HCT116 (cell line): ENCODE measurements at regions not wholly inside any gene's neighbourhood (a gene's known extent, or its start where the extent isn't known, plus 50 kb on each side); places are given as distances from the start of the nearest gene placed in this dataset.

ENCODE experiments used
- ATAC-seq: fragments of 200-7000 bp; cut with Tn5 transposase; 2 replicates; pipeline ENCODE4 v1.9.1; 2020; ENCODE audit warnings: mild to moderate bottlenecking, moderate library complexity
- BruUV-seq: library from RNA; stranded (reverse); fragments of 400-500 nt; replicated peaks from 2 replicates; lab custom pipeline; 2021; lab: Mats Ljungman, UMichigan
- CTCF ChIA-PET: fragments of 300-600 bp; sonication (Branson Sonifier 250); formaldehyde crosslinking; loops from one replicate; lab custom pipeline; 2021; ENCODE audit warnings: antibody characterized with exemption; lab: Charles Lee
- POLR2A ChIA-PET: fragments of 300-600, 350-600 bp; sonication (Branson Sonifier 250); formaldehyde crosslinking; loops from one replicate; lab custom pipeline; 2021; ENCODE audit warnings: antibody characterized with exemption; lab: Charles Lee
- RAD21 ChIA-PET, 2 experiments: fragments of 300-600 bp; sonication (Branson Sonifier 250); formaldehyde crosslinking; loops; one replicate each; lab custom pipeline; 2023; ENCODE audit warnings: low total read pairs in 2 of 2; ENCODE audit not compliant: uncharacterized antibody in 2 of 2, unreplicated experiment in 2 of 2, low non-redundant PET in 1 of 2; lab: Charles Lee
- DNase-seq: peaks from one replicate; pipeline ENCODE4 v3.0.0-alpha.2; 2010; ENCODE audit warnings: low read depth, low spot score
- H2AFZ ChIP-seq: fragments of 200-600 bp; shearing (Covaris generic), sonication (generic); 2 replicates; pipeline ENCODE4 v1.6.1; 2017; ENCODE audit warnings: low read depth, mixed run types, mixed read lengths, antibody characterized with exemption, low read length; ENCODE audit not compliant: poor library complexity, severe bottlenecking
- H3K27ac ChIP-seq: 2 replicates; pipeline ENCODE4 v1.5.1; 2012; ENCODE audit warnings: low read depth, low read length
- H3K27me3 ChIP-seq: fragments of 200-600 bp; sonication (generic); 2 replicates; pipeline ENCODE4 v1.6.1; 2016; ENCODE audit warnings: mixed run types, low read length, mixed read lengths; ENCODE audit not compliant: insufficient read depth
- H3K36me3 ChIP-seq, 2 experiments: fragments of 200-500 bp in 1 of 2; fragments of 200-600 bp in 1 of 2; sonication (Bioruptor generic) in 1 of 2; sonication (generic) in 1 of 2; 2 replicates each; pipeline versions ENCODE4 v1.5.1 to v1.6.1; 2014 to 2016; ENCODE audit warnings: low read length in 2 of 2, inconsistent platforms in 1 of 2, mixed read lengths in 1 of 2, mixed run types in 1 of 2; ENCODE audit not compliant: insufficient read depth in 2 of 2, control insufficient read depth in 1 of 2
- H3K4me1 ChIP-seq, 2 experiments: fragments of 200-600 bp in 1 of 2; sonication (generic) in 1 of 2; 2 replicates each; pipeline versions ENCODE4 v1.5.1 to v1.6.1; 2012 to 2017; ENCODE audit warnings: low read length in 2 of 2, inconsistent platforms in 1 of 2, mild to moderate bottlenecking in 1 of 2, mixed read lengths in 1 of 2, mixed run types in 1 of 2, moderate library complexity in 1 of 2; ENCODE audit not compliant: insufficient read depth in 2 of 2, control insufficient read depth in 1 of 2
- H3K4me2 ChIP-seq: fragments of 200-600 bp; sonication (generic); 2 replicates; pipeline ENCODE4 v1.6.1; 2017; ENCODE audit warnings: mixed run types, low read length, mixed read lengths
- H3K4me3 ChIP-seq, 2 experiments: fragments of 200-600 bp in 1 of 2; sonication (generic) in 1 of 2; replicated peaks in 1 of 2; 2 replicates each; pipeline ENCODE4 v1.5.1; 2011 to 2016; ENCODE audit warnings: low read length in 2 of 2, control low read depth in 1 of 2, low read depth in 1 of 2, mild to moderate bottlenecking in 1 of 2, mixed read lengths in 1 of 2, mixed run types in 1 of 2
- H3K79me2 ChIP-seq: fragments of 200-600 bp; sonication (generic); 2 replicates; pipeline ENCODE4 v1.6.1; 2017; ENCODE audit warnings: mild to moderate bottlenecking, mixed run types, low read length, moderate library complexity, mixed read lengths; ENCODE audit not compliant: insufficient read depth
- H3K9ac ChIP-seq: fragments of 200-600 bp; sonication (generic); 2 replicates; pipeline ENCODE4 v1.6.1; 2016; ENCODE audit warnings: low read length, mixed read lengths
- H3K9me2 ChIP-seq: fragments of 200-600 bp; sonication (generic), shearing (Covaris generic); 2 replicates; pipeline ENCODE4 v1.6.1; 2017; ENCODE audit warnings: mixed run types, mild to moderate bottlenecking, moderate library complexity; ENCODE audit not compliant: insufficient read depth
- H3K9me3 ChIP-seq, 2 experiments: fragments of 200-500 bp in 1 of 2; fragments of 200-600 bp in 1 of 2; sonication (Bioruptor generic) in 1 of 2; sonication (generic) in 1 of 2; 2 replicates each; pipeline ENCODE4 v1.6.1; 2014 to 2017; ENCODE audit warnings: low read length in 2 of 2, mixed read lengths in 2 of 2, inconsistent platforms in 1 of 2, low read depth in 1 of 2, mild to moderate bottlenecking in 1 of 2, mixed run types in 1 of 2, moderate library complexity in 1 of 2; ENCODE audit not compliant: control insufficient read depth in 1 of 2, insufficient read depth in 1 of 2
- H4K20me1 ChIP-seq: fragments of 200-600 bp; sonication (generic), shearing (Covaris generic); 2 replicates; pipeline ENCODE4 v1.6.1; 2017; ENCODE audit warnings: mixed run types, mild to moderate bottlenecking, moderate library complexity; ENCODE audit not compliant: insufficient read depth
- ATF3 ChIP-seq: IDR thresholded peaks from 2 replicates; pipeline ENCODE4 v1.6.1; 2012
- CEBPB ChIP-seq: IDR thresholded peaks from 2 replicates; pipeline ENCODE4 v1.6.1; 2012; ENCODE audit warnings: low read depth
- CTCF ChIP-seq, 3 experiments: fragments of 200-600 bp in 1 of 3; sonication (generic) in 1 of 3; IDR thresholded peaks in 2 of 3; conservative IDR thresholded peaks in 1 of 3; 2 replicates each; pipeline ENCODE4 v1.5.1; 2012 to 2017; ENCODE audit warnings: low read depth in 2 of 3, low read length in 2 of 3, antibody characterized with exemption in 1 of 3, borderline replicate concordance in 1 of 3, control low read depth in 1 of 3, mild to moderate bottlenecking in 1 of 3, mixed read lengths in 1 of 3, mixed run types in 1 of 3, moderate library complexity in 1 of 3; ENCODE audit not compliant: insufficient read depth in 1 of 3
- ELF1 ChIP-seq: IDR thresholded peaks from 2 replicates; pipeline ENCODE4 v1.6.1; 2012; ENCODE audit warnings: low read depth, borderline replicate concordance
- EZH2 ChIP-seq: fragments of 200-600 bp; sonication (generic); IDR thresholded peaks from 2 replicates; pipeline ENCODE4 v1.6.1; 2017; ENCODE audit warnings: antibody characterized with exemption, mixed run types
- FOSL1 ChIP-seq: IDR thresholded peaks from 2 replicates; pipeline ENCODE4 v1.6.1; 2012; ENCODE audit warnings: low read depth
- JUND ChIP-seq: IDR thresholded peaks from 2 replicates; pipeline ENCODE4 v1.6.1; 2012
- POLR2A ChIP-seq: IDR thresholded peaks from 2 replicates; pipeline ENCODE4 v1.7.0; 2011; ENCODE audit warnings: borderline replicate concordance; ENCODE audit not compliant: insufficient read depth, insufficient read length; ENCODE audit errors: extremely low read depth
- RAD21 ChIP-seq: IDR thresholded peaks from 2 replicates; pipeline ENCODE4 v1.6.1; 2012; ENCODE audit warnings: low read depth, mild to moderate bottlenecking
- SP1 ChIP-seq: IDR thresholded peaks from 2 replicates; pipeline ENCODE4 v1.6.1; 2012; ENCODE audit warnings: low read depth
- SRF ChIP-seq: IDR thresholded peaks from 2 replicates; pipeline ENCODE4 v1.6.1; 2012; ENCODE audit warnings: low read depth
- TCF7L2 ChIP-seq: IDR thresholded peaks from 2 replicates; pipeline ENCODE4 v1.7.0; 2011; ENCODE audit warnings: borderline replicate concordance, inconsistent platforms; ENCODE audit not compliant: insufficient read depth, insufficient read length; ENCODE audit errors: extremely low read depth
- YY1 ChIP-seq: IDR thresholded peaks from 2 replicates; pipeline ENCODE4 v1.6.1; 2011; ENCODE audit warnings: low read length, low read depth, moderate library complexity, mild to moderate bottlenecking; ENCODE audit not compliant: insufficient replicate concordance; ENCODE audit errors: extremely low read depth
- ZBTB33 ChIP-seq: IDR thresholded peaks from 2 replicates; pipeline ENCODE4 v1.6.1; 2011; ENCODE audit warnings: mild to moderate bottlenecking, low read length, moderate library complexity; ENCODE audit not compliant: insufficient replicate concordance; ENCODE audit errors: extremely low read depth
- ZFX ChIP-seq: fragments of 450-650 bp; IDR thresholded peaks from 2 replicates; pipeline ENCODE4 v1.6.1; 2017
- ZNF274 ChIP-seq: fragments of 200-500 bp; sonication (Bioruptor generic); IDR thresholded peaks from 2 replicates; pipeline ENCODE4 v1.6.1; 2014; ENCODE audit warnings: mild to moderate bottlenecking, low read depth, low read length, inconsistent platforms
- intact Hi-C: fragments of 100-400 bp; cut with micrococcal nuclease; formaldehyde crosslinking; loops from 2 replicates; pipeline ENCODE4 v1.10.0; 2022

GRCh38 chr10:62578916-62579315, 204.7 kb downstream of the ZNF365 start:
- intact Hi-C loops: no loop called here
- no peaks in the 10 kb centered on the region for H4K20me1 ChIP-seq
- H3K4me3 ChIP-seq: no peak overlapping the region
- H2AFZ ChIP-seq: no peak overlapping the region
- no peaks in the 10 kb centered on the region for H3K36me3 ChIP-seq
- H3K9me3 ChIP-seq: no peaks in the 10 kb centered on the region
- H3K9ac ChIP-seq: no peak overlapping the region
- no peaks in the 10 kb centered on the region for H3K9me2 ChIP-seq
- DNase-seq (no peak), ATAC-seq (no peak)
- no peaks in the 10 kb centered on the region for H3K79me2 ChIP-seq
- RAD21 ChIA-PET: no interaction called here
- BruUV-seq: no TSS peak
- POLR2A ChIA-PET: no interaction called here
- H3K4me1 ChIP-seq: no peaks in the 10 kb centered on the region
- H3K27me3 ChIP-seq: no peaks in the 10 kb centered on the region
- CTCF ChIA-PET: no interaction called here
- H3K27ac ChIP-seq: no peak overlapping the region
- TF ChIP-seq POLR2A (no peak), CTCF (IDR thresholded peaks at IDR 0.05 in 2 of 3, conservative IDR thresholded peaks at IDR 0.05 in 1 of 3; ENCODE audit: borderline replicate concordance in 1 of 3, insufficient read depth in 1 of 3, low read depth in 2 of 3, low read length in 2 of 3) (no peak)
- no peak overlapping the region for H3K4me2 ChIP-seq

- no peak overlapping the region for H3K4me2 ChIP-seq
- ChIA-PET POLR2A (no interaction called here), RAD21 (no interaction called here)
- TF ChIP-seq CEBPB (no peak), FOSL1 (no peak), SRF (no peak), JUND (no peak), SP1 (no peak), RAD21 (no peak), YY1 (no peak), ZNF274 (no peak), ZFX (no peak), ATF3 (no peak), ZBTB33 (no peak), EZH2 (no peak), TCF7L2 (no peak), ELF1 (no peak)
Observed at GRCh38 chr10:62580396-62580795, 206.2 kb downstream of the ZNF365 start.

More at GRCh38 chr10:62580396-62580795, 206.2 kb downstream of the ZNF365 start:
- no peaks in the 10 kb centered on the region for H3K79me2 ChIP-seq
- H3K9me3 ChIP-seq: no peaks in the 10 kb centered on the region
- H3K9me2 ChIP-seq: no peaks in the 10 kb centered on the region
- H3K4me1 ChIP-seq: no peaks in the 10 kb centered on the region
- intact Hi-C loops: no loop called here
- H3K27ac ChIP-seq: no peak overlapping the region
- H3K36me3 ChIP-seq: no peaks in the 10 kb centered on the region
- DNase-seq (no peak), ATAC-seq (no peak)
- no peak overlapping the region for H2AFZ ChIP-seq
- no peaks in the 10 kb centered on the region for H4K20me1 ChIP-seq
- H3K27me3 ChIP-seq: no peaks in the 10 kb centered on the region
- no TSS peak for BruUV-seq
- CTCF ChIA-PET: no interaction called here
- H3K9ac ChIP-seq: no peak overlapping the region
- H3K4me3 ChIP-seq: no peak overlapping the region
